ENCODE measurements at regions not wholly inside any gene's neighbourhood (a gene's known extent, or its start where the extent isn't known, plus 50 kb on each side); places are given as distances from the start of the nearest gene placed in this dataset.

DNA sequence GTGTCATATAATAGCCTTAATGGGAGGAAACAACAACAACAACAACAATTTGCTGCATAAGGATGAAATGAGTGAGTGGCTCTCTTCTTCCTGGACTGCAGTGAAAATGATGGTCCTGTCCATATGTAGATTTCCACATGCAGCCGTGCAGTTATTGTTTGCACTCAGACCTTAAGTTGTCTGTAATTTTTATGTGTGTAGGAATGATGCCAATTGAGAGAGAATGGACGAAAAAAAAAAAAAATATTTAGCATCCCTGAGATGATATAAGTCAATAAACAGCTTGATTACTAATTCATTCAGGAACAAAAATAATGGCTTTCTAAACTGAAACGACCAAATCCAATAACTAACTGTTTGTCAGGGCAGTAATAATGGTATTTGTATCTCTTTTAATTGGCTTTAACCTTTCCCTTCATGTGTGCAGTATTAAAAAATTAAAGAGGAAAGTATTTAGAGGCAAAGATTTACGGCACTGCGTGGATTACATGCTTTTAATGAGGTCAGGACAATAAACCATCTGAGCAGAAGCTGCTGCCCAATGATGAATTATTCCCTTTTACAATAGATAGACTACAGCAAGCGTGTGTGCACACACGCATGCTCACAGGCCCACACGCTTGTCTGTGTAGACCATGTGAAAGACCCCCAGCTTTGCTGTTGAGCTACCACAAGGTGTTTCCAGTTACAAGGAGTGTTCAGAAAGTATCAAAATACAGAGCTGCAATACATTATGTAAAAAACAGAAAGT is 459.5 kb upstream of the WWC1 start:
- DNase-seq (ENCODE audit: low read depth) = no peak
- no peak overlapping the region for H3K4me3 ChIP-seq (ENCODE audit: low read depth, low read length)
- TF ChIP-seq, protein P1, sequence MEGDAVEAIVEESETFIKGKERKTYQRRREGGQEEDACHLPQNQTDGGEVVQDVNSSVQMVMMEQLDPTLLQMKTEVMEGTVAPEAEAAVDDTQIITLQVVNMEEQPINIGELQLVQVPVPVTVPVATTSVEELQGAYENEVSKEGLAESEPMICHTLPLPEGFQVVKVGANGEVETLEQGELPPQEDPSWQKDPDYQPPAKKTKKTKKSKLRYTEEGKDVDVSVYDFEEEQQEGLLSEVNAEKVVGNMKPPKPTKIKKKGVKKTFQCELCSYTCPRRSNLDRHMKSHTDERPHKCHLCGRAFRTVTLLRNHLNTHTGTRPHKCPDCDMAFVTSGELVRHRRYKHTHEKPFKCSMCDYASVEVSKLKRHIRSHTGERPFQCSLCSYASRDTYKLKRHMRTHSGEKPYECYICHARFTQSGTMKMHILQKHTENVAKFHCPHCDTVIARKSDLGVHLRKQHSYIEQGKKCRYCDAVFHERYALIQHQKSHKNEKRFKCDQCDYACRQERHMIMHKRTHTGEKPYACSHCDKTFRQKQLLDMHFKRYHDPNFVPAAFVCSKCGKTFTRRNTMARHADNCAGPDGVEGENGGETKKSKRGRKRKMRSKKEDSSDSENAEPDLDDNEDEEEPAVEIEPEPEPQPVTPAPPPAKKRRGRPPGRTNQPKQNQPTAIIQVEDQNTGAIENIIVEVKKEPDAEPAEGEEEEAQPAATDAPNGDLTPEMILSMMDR (IDR thresholded peaks at IDR 0.05; ENCODE audit: insufficient read depth, low read length) = no peak

DNA sequence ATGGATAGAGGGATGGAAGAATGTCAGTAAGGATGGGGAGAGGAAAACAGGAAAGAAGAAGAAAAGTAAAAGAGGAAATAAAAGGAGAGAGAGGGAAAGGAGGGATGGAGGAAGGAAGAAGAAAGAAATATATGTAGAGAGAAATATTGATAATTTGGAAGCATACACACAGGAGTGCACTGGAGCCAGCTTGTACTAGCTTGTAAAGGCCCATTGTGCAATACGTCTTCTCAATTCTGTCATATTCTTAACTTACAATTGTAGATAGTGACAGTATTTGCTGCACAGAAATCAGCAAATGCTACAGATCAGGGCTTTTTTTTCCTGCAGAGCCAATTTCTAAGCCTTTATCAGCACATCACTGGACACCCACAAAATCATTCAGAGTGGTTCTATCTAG is 458.8 kb upstream of the WWC1 start:
- DNase-seq (ENCODE audit: low read depth) = no peak
- TF ChIP-seq, protein P1 (IDR thresholded peaks at IDR 0.05; ENCODE audit: insufficient read depth, low read length) = no peak
- no peak overlapping the region for H3K4me3 ChIP-seq (ENCODE audit: low read depth, low read length)

DNA sequence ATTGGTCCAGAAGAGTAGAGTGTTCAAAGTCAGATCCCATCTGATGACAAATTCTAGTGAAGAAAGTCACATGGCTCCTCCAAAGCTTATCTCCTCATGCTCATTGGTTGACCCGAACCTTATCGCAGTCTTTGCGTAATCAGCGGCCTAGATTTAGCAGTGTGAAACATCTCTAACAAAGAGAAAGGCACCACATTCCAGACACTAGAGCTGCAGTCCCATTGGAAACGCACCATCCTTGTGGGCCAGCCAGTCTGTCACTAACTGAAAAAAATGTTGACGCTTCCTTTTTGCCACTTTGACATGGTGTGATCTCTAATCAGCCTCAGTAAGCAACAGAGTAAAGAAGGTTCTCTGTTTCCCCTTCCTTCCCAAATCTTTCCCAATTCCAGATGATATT is 458.0 kb upstream of the WWC1 start:
- TF ChIP-seq, protein P1 (IDR thresholded peaks at IDR 0.05; ENCODE audit: insufficient read depth, low read length) = no peak

DNA sequence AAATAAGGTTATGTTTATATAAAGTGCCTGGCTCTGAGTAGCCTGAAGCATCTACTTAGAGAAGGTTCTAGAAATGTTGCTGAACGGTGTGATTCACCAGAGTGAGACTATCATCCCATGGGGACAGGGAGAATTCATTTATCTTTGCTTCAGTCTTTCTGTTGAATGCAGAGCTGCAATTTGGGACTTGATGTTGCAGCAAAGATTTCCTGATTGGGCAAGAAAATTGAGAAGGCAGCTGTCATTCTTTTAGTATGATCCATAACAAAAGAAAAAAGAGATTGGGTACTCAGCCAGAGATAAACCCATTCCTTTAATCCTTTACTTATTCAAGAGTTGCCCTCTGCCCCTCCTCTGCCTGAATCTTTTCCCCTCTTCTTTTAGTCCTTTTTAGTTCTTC is 456.3 kb upstream of the WWC1 start:
- TF ChIP-seq, protein P1 (IDR thresholded peaks at IDR 0.05; ENCODE audit: insufficient read depth, low read length) = no peak
- no peak for DNase-seq (ENCODE audit: low read depth)
- no peak overlapping the region for H3K4me3 ChIP-seq (ENCODE audit: low read depth, low read length)

More for the DNA sequence above, 458.0 kb upstream of the WWC1 start:
- no peak for DNase-seq (ENCODE audit: low read depth)
- H3K4me3 ChIP-seq (ENCODE audit: low read depth, low read length) = no peak overlapping the region

DNA sequence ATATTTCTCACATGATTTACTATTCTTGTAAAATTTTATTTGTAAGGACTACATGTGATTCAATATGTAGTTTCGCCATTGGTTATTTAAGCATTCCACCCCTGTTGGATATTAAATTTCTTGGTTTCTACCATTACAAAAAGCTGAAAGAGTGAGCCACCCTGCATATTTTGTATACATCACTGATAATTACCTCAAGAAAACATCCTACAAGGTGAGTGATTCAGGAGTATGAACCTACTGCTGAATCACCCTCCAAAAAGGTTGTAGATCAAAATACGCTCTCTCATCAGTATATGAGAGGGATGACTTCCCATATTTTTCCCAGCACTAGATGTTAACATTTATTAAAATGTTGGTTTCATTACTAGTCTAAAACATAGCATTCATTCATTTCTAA is 454.3 kb upstream of the WWC1 start:
- TF ChIP-seq, protein P1 (IDR thresholded peaks at IDR 0.05; ENCODE audit: insufficient read depth, low read length) = no peak
- no peak for DNase-seq (ENCODE audit: low read depth)
- no peak overlapping the region for H3K4me3 ChIP-seq (ENCODE audit: low read depth, low read length)

DNA sequence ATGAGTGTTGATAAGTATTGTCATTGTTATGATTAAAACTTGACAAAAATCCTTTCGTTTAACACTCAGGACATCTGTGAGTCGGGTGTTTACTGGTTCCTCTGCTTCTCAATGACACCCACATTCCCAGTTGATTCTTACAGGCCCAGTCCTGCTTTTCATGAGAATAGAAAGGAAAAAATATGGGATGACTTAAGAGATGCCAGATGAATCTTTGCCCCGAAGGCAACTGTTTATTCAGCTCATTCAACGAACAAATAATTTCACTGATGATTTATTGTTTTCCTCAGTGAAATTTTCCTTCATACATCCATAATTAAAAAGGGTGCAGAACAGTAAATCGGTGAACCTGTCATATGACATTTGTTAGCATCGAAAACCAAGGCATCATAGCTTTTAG is 452.4 kb upstream of the WWC1 start:
- DNase-seq (ENCODE audit: low read depth) = no peak
- H3K4me3 ChIP-seq (ENCODE audit: low read depth, low read length) = no peak overlapping the region
- TF ChIP-seq, protein P1 (IDR thresholded peaks at IDR 0.05; ENCODE audit: insufficient read depth, low read length) = no peak
